ENCODE measurements at regions not wholly inside any gene's neighbourhood (a gene's known extent, or its start where the extent isn't known, plus 50 kb on each side); places are given as distances from the start of the nearest gene placed in this dataset.

- no peaks in the 10 kb centered on the region for H3K9me3 ChIP-seq
- WGBS, 2 donors: 65 to 70% methylated on average over 9 of the region's 9 CpGs
- ATAC-seq: no peak
- H3K27ac ChIP-seq: no peak overlapping the region
- TF ChIP-seq CTCF (IDR thresholded peaks at IDR 0.05): no peak
- no peaks in the 10 kb centered on the region for H3K27me3 ChIP-seq
- peaks cover 0 to 5% (median 0%) of the 10 kb centered on the region in 3 donors for H3K4me1 ChIP-seq
- intact Hi-C loops (cut with DNase I): no loop called here
- H3K4me3 ChIP-seq: no peak overlapping the region
- no peak for DNase-seq
- no peak for FAIRE-seq
- no peaks in the 10 kb centered on the region for H3K36me3 ChIP-seq
Observed at GRCh38 chr2:41923156-41923786, 124.5 kb upstream of the PKDCC start.

GRCh38 chr2:41924024-41924423 lies 123.8 kb upstream of the PKDCC start:
- no peak overlapping the region for H3K4me3 ChIP-seq
- FAIRE-seq (no peak), ATAC-seq (no peak), DNase-seq (no peak)
- intact Hi-C loops (cut with DNase I): no loop called here
- H3K36me3 ChIP-seq: no peaks in the 10 kb centered on the region
- no peak for TF ChIP-seq CTCF (IDR thresholded peaks at IDR 0.05)
- 73 to 83% methylated on average over 5 of the region's 5 CpGs for WGBS, 2 donors
- H3K9me3 ChIP-seq: no peaks in the 10 kb centered on the region
- no peak overlapping the region for H3K27ac ChIP-seq
- peaks cover 0 to 5% (median 0%) of the 10 kb centered on the region in 3 donors for H3K4me1 ChIP-seq
- H3K27me3 ChIP-seq: no peaks in the 10 kb centered on the region

- Histone ChIP-seq H3K36me3 (no peaks in the 10 kb centered on the region), H3K4me3 (no peak overlapping the region), H3K27ac (no peak overlapping the region), H3K9me3 (no peaks in the 10 kb centered on the region), H3K27me3 (no peaks in the 10 kb centered on the region), H3K4me1 (peaks cover 0 to 5% (median 0%) of the 10 kb centered on the region in 3 donors)
- FAIRE-seq (no peak), ATAC-seq (peak in 3 of 4 donors; percentile 12 to 58 (median 33)), DNase-seq (no peak)
- WGBS, 2 donors: 66 to 67% methylated on average over 4 of the region's 4 CpGs
- intact Hi-C loops (cut with DNase I): no loop called here
- no peak for TF ChIP-seq CTCF (IDR thresholded peaks at IDR 0.05)
Observed at GRCh38 chr2:41924709-41925408, 123.0 kb upstream of the PKDCC start.

- Histone ChIP-seq H3K27me3 (no peaks in the 10 kb centered on the region), H3K36me3 (no peaks in the 10 kb centered on the region), H3K27ac (no peak overlapping the region), H3K4me3 (no peak overlapping the region), H3K4me1 (peaks cover 0 to 5% (median 0%) of the 10 kb centered on the region in 3 donors), H3K9me3 (no peaks in the 10 kb centered on the region)
- WGBS, 2 donors: 80 to 87% methylated on average over 2 of the region's 2 CpGs
- DNase-seq (no peak), FAIRE-seq (no peak), ATAC-seq (no peak)
- intact Hi-C loops (cut with DNase I): no loop called here
- TF ChIP-seq CTCF (IDR thresholded peaks at IDR 0.05): no peak
Observed at GRCh38 chr2:41925712-41926111, 122.1 kb upstream of the PKDCC start.

Data from pancreas (tissue), 10 donors.